Esophagus muscularis mucosa (tissue), 3 donors: ENCODE measurements at regions not wholly inside any gene's neighbourhood (a gene's known extent, or its start where the extent isn't known, plus 50 kb on each side); places are given as distances from the start of the nearest gene placed in this dataset.

Experiments used
- POLR2A ChIP-seq: fragments of 450-650 bp; IDR thresholded peaks from one replicate; pipeline ENCODE4 v1.6.1; 2017; ENCODE audit warnings: antibody characterized with exemption, moderate library complexity, mild to moderate bottlenecking, low read depth
- POLR2AphosphoS5 ChIP-seq, 2 donors: sonication (generic); formaldehyde crosslinking; IDR thresholded peaks; one replicate each; pipeline ENCODE4 v1.6.1; 2017; ENCODE audit warnings: antibody characterized with exemption in 2 of 2
- TF ChIP-seq, protein P1 (sequence below), 3 experiments: fragments of 200-600 bp in 2 of 3; fragments of 450-650 bp in 1 of 3; sonication (generic) in 2 of 3; IDR thresholded peaks; one replicate each; pipeline ENCODE4 v1.5.1; 2017 to 2019; ENCODE audit warnings: antibody characterized with exemption in 3 of 3, mild to moderate bottlenecking in 2 of 3, moderate library complexity in 1 of 3

- TF ChIP-seq POLR2A (no peak), POLR2AphosphoS5 (IDR thresholded peaks at IDR 0.05) (no peak)
- TF ChIP-seq, protein P1, sequence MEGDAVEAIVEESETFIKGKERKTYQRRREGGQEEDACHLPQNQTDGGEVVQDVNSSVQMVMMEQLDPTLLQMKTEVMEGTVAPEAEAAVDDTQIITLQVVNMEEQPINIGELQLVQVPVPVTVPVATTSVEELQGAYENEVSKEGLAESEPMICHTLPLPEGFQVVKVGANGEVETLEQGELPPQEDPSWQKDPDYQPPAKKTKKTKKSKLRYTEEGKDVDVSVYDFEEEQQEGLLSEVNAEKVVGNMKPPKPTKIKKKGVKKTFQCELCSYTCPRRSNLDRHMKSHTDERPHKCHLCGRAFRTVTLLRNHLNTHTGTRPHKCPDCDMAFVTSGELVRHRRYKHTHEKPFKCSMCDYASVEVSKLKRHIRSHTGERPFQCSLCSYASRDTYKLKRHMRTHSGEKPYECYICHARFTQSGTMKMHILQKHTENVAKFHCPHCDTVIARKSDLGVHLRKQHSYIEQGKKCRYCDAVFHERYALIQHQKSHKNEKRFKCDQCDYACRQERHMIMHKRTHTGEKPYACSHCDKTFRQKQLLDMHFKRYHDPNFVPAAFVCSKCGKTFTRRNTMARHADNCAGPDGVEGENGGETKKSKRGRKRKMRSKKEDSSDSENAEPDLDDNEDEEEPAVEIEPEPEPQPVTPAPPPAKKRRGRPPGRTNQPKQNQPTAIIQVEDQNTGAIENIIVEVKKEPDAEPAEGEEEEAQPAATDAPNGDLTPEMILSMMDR (IDR thresholded peaks at IDR 0.05), result no peak
Measured at GRCh38 chr22:44648085-44648820, 53.8 kb upstream of the PRR5 start.
